GM21381 (cell line): ENCODE measurements at regions not wholly inside any gene's neighbourhood (a gene's known extent, or its start where the extent isn't known, plus 50 kb on each side); places are given as distances from the start of the nearest gene placed in this dataset.

Source experiments
- ATAC-seq: cut with Tn5 transposase; IDR thresholded peaks from one replicate; pipeline ENCODE4 v1.9.1; 2021; ENCODE audit warnings: mild to moderate bottlenecking, moderate library complexity; ENCODE audit not compliant: unreplicated experiment

- no peak for ATAC-seq
These were observed 180.7 kb downstream of the FBXO15 start for GRCh38 chr18:73966954-73967353.

- no peak for ATAC-seq
These were observed 185.4 kb downstream of the FBXO15 start for GRCh38 chr18:73962256-73962655.

- ATAC-seq = no peak
These were observed 185.8 kb downstream of the FBXO15 start for GRCh38 chr18:73961804-73962203.

DNA sequence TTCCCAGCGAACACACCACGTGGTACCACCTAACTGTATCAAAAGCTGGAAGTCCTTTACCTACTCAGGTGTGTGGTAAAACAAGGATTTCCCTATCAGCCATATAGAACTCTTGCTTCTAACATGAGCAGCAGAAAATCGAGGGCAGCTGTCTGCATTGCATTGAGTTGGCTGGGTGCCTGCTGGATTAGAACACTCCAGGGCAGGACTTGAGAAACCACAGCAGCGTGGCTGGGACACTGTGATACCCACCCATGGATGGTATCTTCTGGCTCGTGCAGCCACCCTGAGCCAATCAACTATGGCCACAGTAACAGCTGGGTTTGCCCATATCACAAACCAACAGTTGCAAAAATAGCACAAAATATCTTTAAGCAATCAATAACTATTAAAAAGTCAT is 188.3 kb downstream of the FBXO15 start:
- no peak for ATAC-seq

GRCh38 chr18:73954268-73954667 is 193.4 kb downstream of the FBXO15 start:
- no peak for ATAC-seq

DNA sequence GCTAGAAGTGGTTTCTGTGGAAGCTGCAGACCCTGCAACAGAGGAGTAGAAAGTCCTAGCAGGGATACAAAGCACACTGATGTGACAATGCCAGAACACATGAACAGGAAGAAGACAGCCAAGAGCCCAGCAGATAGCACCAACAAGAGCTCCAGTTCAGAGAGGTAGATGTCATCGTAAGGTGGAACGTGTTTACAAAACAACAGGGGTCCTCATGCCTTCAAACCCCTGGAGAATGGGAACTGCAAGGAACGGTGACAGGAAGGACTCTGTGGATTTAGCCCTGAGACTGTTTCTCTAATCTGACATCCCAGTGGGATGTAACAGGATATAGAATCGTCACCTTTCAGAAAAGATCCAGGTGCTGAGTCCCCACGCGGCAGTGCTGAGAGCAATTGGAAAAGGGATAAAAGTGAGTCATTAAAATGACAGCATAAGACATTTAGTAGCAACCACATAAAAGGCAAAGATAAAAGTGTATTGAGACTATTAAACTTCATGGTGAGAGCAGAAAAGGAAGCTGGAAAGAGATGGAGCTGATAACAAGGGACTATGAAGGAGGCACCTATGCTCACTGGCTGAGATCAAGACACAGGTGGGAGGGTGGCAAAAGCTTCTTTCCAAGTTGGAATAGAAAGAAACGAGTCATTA is 195.2 kb downstream of the FBXO15 start:
- ATAC-seq = no peak

GRCh38 chr18:73950116-73950700 is 197.4 kb downstream of the FBXO15 start:
- no peak for ATAC-seq

DNA sequence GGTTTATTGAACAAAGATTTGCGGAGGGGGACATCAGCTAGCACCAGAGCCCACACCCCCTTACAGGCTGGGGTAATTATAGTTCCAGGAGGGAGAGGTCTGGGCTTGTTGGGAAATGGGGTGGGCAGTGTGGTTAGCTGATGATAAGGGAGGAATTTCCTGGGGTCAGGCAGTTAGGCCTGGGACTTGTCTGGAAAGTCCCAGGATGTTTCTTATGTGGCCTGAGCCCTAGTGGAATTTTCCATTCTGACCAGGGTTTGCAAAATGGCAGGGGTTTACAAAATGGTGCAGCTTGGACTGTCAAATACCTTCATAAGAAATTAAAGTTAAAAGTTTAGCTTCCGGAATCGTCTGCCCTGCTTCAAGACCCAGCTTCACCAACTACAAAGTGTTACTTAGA is 199.1 kb downstream of the FBXO15 start:
- ATAC-seq = no peak

DNA sequence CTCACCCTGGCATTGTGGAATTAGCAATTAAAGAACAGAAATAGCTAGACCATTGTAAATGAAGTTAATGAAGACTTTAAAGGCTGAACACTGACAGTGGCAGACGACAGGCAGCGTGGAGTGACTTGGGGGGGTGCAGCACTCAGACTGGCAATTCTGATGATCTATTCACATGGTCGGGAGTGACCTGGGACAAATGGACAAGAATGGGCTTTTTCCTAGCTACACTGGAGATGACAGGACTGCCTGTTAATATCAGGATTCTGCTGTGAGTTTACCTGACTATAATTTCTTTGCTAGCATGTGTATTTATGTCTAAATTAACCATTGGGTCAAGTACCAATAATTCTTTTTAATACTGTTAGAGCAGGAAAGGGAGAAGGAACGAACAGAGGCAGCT is 199.6 kb downstream of the FBXO15 start:
- no peak for ATAC-seq

DNA sequence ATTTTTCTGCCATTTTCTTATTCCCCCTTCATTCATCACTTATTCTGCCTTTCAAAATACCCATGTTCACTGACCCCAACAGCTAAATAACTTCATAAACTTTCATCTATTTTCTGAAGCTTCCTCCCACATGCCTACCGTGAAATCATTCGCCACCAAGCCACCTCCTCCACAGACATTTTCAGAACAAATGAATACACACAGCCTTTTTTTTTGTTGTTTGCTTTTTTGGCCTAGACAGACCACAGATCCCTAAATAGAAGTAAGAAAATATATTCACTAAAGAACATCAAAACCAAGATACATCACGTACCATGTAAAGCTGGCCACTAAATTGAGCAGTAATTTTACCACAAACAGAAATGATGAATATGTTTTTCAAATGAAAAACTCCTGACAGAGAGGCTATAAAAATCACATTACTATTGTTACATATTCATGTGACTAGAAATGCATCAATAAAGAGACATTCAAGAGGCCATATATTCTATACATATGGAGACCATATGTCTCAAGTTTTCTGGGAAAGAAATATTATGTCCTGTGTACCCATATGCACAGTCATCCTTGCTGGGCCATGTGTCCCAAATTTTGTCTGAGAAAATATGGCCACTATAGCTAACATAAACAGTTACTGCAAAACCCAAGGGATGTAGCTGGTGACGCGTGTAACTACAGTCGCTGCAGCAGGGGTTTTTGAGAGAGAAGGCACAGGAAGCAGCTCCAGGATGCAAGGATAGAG is 200.3 kb downstream of the FBXO15 start:
- no peak for ATAC-seq

DNA sequence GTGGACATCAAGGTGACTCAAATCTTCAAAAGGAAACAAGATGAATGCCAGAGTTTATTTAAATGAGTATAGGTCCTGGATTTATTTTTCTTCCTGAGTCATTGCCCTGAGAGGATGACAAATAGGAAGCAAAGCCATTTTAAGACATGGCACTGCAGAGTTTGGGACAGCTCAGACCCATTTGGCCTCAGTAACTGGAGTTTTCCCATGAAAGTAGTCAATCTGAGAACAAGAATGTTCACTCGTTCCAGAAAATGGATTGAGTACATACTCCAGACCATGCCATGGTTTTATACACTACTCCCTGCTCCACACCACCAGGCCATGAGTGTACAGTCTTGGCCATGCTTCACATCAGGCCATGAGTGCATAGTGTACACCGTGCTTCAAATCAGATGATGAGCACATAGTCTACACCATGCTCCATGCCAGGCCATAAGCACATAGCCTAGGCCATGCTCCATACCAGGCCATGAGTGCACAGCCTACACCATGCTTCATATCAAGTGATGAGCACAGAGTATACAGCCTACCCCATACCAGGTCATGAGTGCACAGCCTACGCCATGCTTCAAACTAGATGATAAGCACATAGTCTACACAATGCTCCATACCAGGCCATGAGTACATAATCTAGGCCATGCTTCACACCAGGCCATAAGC is 202.4 kb downstream of the FBXO15 start:
- no peak for ATAC-seq

DNA sequence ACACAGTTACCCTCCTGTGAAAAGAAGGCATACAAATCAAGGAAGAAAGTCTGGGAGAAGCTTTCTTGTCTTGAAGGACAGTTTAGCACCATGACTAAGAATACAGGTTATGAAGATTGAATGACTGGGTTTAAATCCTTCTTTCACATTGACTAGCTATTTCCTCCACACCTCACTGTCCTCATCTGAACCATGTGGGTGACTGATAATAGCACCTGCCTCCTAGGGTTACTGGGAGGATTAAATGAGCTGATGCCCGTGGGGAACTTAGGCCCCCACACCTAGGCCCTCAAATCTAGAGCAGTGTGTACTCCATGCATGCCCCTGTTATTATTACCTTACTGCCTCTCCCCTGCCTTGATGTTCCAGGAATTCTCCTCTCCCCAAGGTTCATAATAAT is 202.9 kb downstream of the FBXO15 start:
- no peak for ATAC-seq

GRCh38 chr18:73943763-73944162 is 203.9 kb downstream of the FBXO15 start:
- ATAC-seq = no peak

DNA sequence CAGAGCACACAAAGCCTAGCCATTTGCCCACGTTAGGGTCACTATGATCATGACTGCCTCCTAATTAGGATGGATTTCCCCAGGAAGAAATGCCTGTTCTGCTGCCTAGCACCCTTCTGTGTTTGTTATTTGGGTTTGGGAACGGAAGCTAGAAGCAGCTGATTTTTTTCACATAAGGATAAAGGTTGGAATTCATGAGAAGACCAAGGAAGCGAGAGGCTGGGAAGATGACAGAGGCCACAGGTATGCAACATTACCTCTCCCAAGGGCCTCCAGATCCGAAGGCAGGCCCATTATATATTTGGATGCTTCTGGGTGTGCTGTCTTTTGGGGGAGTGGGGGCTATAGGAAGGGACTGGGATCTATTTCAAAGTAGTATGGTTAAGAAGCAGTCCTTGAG is 204.7 kb downstream of the FBXO15 start:
- no peak for ATAC-seq

DNA sequence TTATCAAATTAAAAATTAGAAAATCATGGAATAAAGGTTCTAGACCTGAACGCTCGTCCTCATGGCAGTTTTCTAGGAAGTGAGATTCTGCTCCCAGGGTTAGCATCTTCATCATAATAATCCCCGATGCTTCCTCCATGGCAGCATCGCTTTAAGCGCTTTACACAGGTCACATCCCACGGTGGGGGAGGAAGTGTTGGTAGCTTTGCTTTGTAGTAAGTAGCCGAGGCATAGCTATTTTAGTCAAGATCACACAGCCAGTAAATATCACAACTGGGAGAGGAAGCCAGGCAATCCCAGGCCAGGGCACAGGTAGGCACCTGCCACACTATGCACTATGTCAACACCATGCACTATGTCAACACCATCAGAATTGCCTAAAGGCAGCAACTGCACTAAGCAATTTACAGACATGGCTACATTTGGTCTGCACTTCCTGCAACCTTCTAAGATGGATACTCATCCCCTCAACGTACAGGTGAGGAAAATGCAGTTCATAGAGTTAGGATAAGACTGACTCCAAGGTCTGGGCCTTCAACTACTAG is 205.5 kb downstream of the FBXO15 start:
- no peak for ATAC-seq

DNA sequence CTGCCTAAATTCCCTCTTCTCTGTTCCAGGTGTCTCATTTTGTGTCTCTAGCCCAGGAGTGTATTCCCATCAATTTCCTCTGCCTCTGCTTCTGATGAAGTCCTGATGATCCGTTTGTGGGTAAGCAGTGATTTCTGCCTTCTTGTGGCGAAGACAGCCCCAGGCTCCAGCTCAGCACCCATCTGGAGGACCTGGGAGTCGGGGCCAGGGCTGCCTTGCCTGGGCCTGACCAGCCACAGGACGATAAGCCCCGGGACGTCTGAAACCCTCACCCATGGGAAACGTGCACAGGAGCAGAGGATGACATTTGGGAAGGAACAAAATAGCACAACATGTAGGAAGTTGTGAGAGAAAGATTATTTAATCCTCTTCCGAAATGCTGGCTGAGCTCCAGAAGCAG is 206.9 kb downstream of the FBXO15 start:
- no peak for ATAC-seq

DNA sequence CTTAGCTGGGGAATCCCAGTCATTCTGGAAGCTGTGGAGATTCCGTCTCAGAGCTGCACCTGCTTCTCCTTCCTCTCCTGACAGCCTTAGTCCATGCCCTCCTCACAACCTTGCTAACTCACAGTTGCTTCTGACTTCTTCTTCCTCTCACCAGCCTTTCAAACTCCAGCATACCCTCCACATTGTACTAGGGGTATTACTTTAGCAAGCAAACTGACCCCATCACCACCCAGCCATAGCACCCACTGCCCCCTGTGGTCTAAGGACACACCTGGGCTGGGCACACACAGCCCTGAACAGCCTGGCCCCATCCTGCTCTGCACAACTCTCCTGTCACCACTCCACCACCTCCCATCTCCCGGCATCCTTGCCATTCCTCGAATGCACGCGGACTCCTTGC is 208.2 kb downstream of the FBXO15 start:
- no peak for ATAC-seq

DNA sequence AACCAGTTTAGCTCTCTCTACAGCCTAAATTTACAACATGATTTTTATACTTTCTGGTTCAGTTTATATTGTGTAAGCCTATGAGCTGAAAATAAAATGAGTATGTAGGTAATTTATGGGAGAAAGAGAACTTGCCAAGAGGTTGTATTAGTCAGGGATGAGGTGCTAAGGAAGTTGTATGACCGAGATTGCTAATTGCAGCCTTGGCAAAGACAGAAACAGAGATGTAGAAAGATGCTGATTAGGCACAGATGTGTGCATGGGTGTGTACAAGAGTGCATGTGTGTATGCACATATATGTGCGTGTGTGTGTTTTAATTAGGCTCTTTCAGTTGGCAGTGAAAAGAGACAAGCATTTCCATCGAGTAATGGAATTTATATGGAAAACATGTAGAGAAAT is 213.9 kb downstream of the FBXO15 start:
- no peak for ATAC-seq

GRCh38 chr18:73932976-73933375 is 214.7 kb downstream of the FBXO15 start:
- no peak for ATAC-seq

DNA sequence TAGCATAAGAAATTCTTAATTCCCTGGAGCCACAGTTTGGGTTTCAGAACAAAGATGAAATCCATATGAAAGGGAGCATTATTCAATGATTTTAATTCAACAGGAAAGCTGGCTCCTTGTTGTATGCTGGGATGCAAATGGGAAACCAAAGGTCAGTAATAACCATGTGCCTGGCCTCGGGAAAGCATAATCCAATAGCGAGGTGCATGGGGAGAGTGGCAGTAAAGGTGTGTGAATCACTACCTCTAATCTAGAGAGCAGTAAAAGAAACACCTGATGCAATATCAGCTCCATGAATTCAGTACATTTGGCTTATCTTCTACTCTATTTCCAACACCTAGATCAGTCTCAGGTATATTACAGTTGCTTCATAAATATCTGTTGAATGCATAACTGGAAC is 220.1 kb downstream of the FBXO15 start:
- ATAC-seq = no peak

DNA sequence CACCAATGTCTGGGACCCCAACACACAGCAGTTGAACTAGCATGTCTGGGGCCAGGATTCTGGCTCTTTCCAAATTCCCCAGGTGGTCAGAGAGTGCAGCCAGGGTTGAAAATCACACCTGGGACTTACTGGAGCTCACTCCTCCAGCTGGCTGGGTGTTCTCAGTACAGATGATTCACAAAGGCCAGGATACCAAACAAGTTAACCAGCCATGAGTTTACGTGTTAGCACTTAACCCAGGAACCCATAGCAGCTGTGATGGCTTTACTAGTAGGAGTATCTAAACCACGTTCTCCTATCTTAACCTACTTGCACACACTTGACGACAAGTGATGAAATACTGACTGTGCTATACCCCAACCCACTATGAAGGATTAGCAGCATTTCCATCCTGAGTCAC is 222.8 kb downstream of the FBXO15 start:
- ATAC-seq = no peak

DNA sequence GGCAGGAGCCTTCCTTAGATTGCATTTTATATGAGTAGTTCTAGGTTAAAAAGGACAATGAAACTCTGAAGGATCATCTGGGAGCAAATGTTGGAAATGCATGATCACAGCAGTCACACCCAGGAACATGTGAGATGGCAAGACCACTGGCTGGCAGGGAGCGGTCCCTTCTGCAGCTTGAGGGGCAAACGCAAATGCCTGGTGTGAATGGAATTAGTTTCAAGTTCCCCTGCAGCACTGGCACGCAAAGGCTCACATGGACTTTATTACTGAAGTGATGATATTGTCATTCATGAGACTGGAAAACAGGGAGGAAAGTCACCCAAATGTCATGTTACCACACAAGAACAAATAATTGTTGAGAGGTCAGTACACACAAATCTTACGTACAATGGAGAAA is 223.3 kb downstream of the FBXO15 start:
- ATAC-seq = no peak
